ENCODE measurements at regions not wholly inside any gene's neighbourhood (a gene's known extent, or its start where the extent isn't known, plus 50 kb on each side); places are given as distances from the start of the nearest gene placed in this dataset.

GRCh38 chr10:34907743-34908430 is 92.8 kb upstream of the PARD3 start:
- ATAC-seq: no peak
- no peak overlapping the region for H3K27ac Mint-ChIP-seq

GRCh38 chr10:34906067-34906965 is 91.2 kb upstream of the PARD3 start:
- H3K27ac Mint-ChIP-seq: no peak overlapping the region
- TF ChIP-seq CTCF (IDR thresholded peaks at IDR 0.05): no peak
- Histone ChIP-seq H3K27ac (ENCODE audit: low read length) (no peak overlapping the region), H3K4me3 (ENCODE audit: low read length) (no peak overlapping the region), H3K27me3 (ENCODE audit: control insufficient read depth, insufficient read depth, low read length) (no peaks in the 10 kb centered on the region), H3K9me3 (ENCODE audit: control insufficient read depth, insufficient read depth, low read length) (no peaks in the 10 kb centered on the region), H3K36me3 (ENCODE audit: control insufficient read depth, insufficient read depth, low read length) (no peaks in the 10 kb centered on the region), H3K4me1 (ENCODE audit: control insufficient read depth, insufficient read depth, low read length) (no peaks in the 10 kb centered on the region)
- H3K9me3 Mint-ChIP-seq: no peaks in the 10 kb centered on the region
- ATAC-seq: no peak
- no peaks in the 10 kb centered on the region for H3K27me3 Mint-ChIP-seq (ENCODE audit: low read depth in 2 of 2)
- intact Hi-C loops (cut with micrococcal nuclease): no loop called here
- no peak overlapping the region for H3K4me3 Mint-ChIP-seq
- DNase-seq: no peak
- no peaks in the 10 kb centered on the region for H3K36me3 Mint-ChIP-seq
- H3K4me1 Mint-ChIP-seq: no peaks in the 10 kb centered on the region
- WGBS (ENCODE audit: insufficient coverage): 73% methylated on average over 29 of the region's 29 CpGs

More at GRCh38 chr10:34907743-34908430, 92.8 kb upstream of the PARD3 start:
- Histone ChIP-seq H3K27ac (ENCODE audit: low read length) (no peak overlapping the region), H3K36me3 (ENCODE audit: control insufficient read depth, insufficient read depth, low read length) (no peaks in the 10 kb centered on the region), H3K4me3 (ENCODE audit: low read length) (no peak overlapping the region), H3K27me3 (ENCODE audit: control insufficient read depth, insufficient read depth, low read length) (no peaks in the 10 kb centered on the region), H3K4me1 (ENCODE audit: control insufficient read depth, insufficient read depth, low read length) (no peaks in the 10 kb centered on the region), H3K9me3 (ENCODE audit: control insufficient read depth, insufficient read depth, low read length) (no peaks in the 10 kb centered on the region)
- WGBS (ENCODE audit: insufficient coverage): 57% methylated on average over 4 of the region's 5 CpGs
- Mint-ChIP-seq H3K4me1 (no peaks in the 10 kb centered on the region), H3K27me3 (ENCODE audit: low read depth in 2 of 2) (no peaks in the 10 kb centered on the region), H3K4me3 (no peak overlapping the region), H3K36me3 (no peaks in the 10 kb centered on the region), H3K9me3 (no peaks in the 10 kb centered on the region)
- no peak for DNase-seq
- intact Hi-C loops (cut with micrococcal nuclease): no loop called here
- TF ChIP-seq CTCF (IDR thresholded peaks at IDR 0.05): no peak

GRCh38 chr10:34905200-34905927 is 90.3 kb upstream of the PARD3 start:
- Mint-ChIP-seq H3K27me3 (ENCODE audit: low read depth in 2 of 2) (no peaks in the 10 kb centered on the region), H3K27ac (no peak overlapping the region), H3K4me1 (no peaks in the 10 kb centered on the region), H3K4me3 (no peak overlapping the region), H3K36me3 (no peaks in the 10 kb centered on the region), H3K9me3 (no peaks in the 10 kb centered on the region)
- DNase-seq: no peak
- Histone ChIP-seq H3K9me3 (ENCODE audit: control insufficient read depth, insufficient read depth, low read length) (no peaks in the 10 kb centered on the region), H3K36me3 (ENCODE audit: control insufficient read depth, insufficient read depth, low read length) (no peaks in the 10 kb centered on the region), H3K27ac (ENCODE audit: low read length) (no peak overlapping the region), H3K4me1 (ENCODE audit: control insufficient read depth, insufficient read depth, low read length) (no peaks in the 10 kb centered on the region), H3K27me3 (ENCODE audit: control insufficient read depth, insufficient read depth, low read length) (no peaks in the 10 kb centered on the region), H3K4me3 (ENCODE audit: low read length) (no peak overlapping the region)
- intact Hi-C loops (cut with micrococcal nuclease): no loop called here
- no peak for TF ChIP-seq CTCF (IDR thresholded peaks at IDR 0.05)
- WGBS (ENCODE audit: insufficient coverage): 73% methylated on average over 8 of the region's 9 CpGs
- ATAC-seq: no peak
